SJSA1 (cell line): ENCODE measurements at regions not wholly inside any gene's neighbourhood (a gene's known extent, or its start where the extent isn't known, plus 50 kb on each side); places are given as distances from the start of the nearest gene placed in this dataset.
"Not testable (repeated sequence)": the region's sequence is repeated elsewhere in the genome, so short reads cannot be mapped to it uniquely, and the experiment has no call there.

Experiments
- DNase-seq, 2 experiments: peaks; one replicate each; pipeline ENCODE4 v3.0.0-alpha.2; 2015 to 2020; ENCODE audit warnings: low spot score in 2 of 2, low read depth in 1 of 2
- H3K27ac ChIP-seq: fragments of 250-450 bp; sonication (Bioruptor Pico); 2 replicates; pipeline ENCODE4 v1.5.1; 2020; ENCODE audit warnings: mild to moderate bottlenecking, moderate library complexity
- H3K27me3 ChIP-seq: fragments of 250-450 bp; sonication (Bioruptor Pico); replicated peaks from 2 replicates; pipeline ENCODE4 v1.5.1; 2020; ENCODE audit warnings: mild to moderate bottlenecking, moderate library complexity
- H3K36me3 ChIP-seq: fragments of 250-450 bp; sonication (Bioruptor Pico); 2 replicates; pipeline ENCODE4 v1.5.1; 2020; ENCODE audit warnings: mild to moderate bottlenecking
- H3K4me1 ChIP-seq: fragments of 250-450 bp; sonication (Bioruptor Pico); replicated peaks from 2 replicates; pipeline ENCODE4 v1.6.1; 2021; ENCODE audit warnings: mild to moderate bottlenecking
- H3K4me3 ChIP-seq: fragments of 250-450 bp; sonication (Bioruptor Pico); 2 replicates; pipeline ENCODE4 v1.5.1; 2020; ENCODE audit warnings: mild to moderate bottlenecking
- H3K9me3 ChIP-seq: fragments of 250-450 bp; sonication (Bioruptor Pico); replicated peaks from 2 replicates; pipeline ENCODE4 v1.5.1; 2020; ENCODE audit warnings: mild to moderate bottlenecking

DNA sequence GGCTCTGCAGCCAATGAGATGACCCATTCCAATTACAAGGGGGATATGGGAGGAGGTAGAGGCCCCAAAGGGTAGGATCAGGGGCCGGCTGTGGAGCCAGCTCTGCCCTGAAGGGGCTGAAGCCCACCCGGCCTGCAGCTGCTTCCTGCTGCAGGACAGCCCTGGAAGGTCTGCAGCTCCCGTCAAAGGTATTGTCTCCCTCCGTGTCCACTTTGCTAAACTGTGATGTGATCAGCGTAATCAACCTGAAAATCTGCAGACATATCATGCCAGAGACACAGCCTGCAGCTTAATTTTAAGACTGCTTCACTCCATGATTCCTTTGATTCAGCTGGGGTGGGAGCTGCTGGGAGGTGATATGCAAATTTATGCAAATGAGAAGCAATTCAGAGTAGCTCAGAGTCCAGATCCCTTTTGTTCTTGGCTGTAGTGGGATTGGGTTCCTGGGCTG, 90.7 kb downstream of the GADD45G start:
- H3K4me1 ChIP-seq = no peaks in the 10 kb centered on the region
- H3K27ac ChIP-seq = no peak overlapping the region
- H3K36me3 ChIP-seq = no peaks in the 10 kb centered on the region
- no peaks in the 10 kb centered on the region for H3K9me3 ChIP-seq
- H3K27me3 ChIP-seq = no peaks in the 10 kb centered on the region
- no peak overlapping the region for H3K4me3 ChIP-seq
- DNase-seq = no peak

DNA sequence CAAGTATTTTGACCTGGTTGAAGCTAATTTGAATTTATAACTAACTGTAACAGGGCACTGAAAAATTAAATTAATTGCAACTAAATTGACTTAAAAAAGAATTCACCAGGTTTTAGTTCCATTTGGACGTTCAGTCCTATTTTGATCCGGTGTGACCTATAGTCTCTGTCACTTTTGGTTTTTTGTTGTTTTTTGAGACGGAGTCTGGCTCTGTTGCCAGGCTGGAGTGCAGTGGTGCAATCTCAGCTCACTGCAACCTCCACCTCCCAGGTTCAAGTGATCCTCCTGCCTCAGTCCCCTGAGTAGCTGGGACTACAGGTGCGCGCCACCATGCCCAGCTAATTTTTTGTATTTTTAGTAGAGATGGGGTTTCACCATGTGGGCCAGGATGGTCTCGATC, 91.2 kb downstream of the GADD45G start:
- H3K9me3 ChIP-seq, DNase-seq: not testable (repeated sequence)

DNA sequence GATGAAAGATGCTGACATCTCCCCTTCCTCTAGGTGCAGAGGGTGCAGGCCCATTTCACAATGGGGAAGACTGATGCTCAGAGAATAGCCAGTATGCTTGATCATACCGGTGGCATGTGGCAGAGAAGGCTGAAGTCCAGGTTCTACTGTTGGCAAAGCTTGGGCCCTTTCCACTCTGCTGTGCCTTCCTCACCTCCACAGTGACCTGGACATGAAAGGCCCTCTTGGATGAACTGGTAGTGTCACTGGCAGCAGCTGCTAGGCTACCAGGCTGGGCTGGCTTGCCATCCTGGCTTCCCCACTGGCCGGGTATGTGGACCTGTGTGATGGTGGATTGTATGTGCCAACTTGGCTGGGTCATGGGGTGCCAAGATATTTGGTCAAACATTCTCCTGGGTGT, 92.0 kb downstream of the GADD45G start:
- H3K4me1 ChIP-seq = no peaks in the 10 kb centered on the region
- DNase-seq = no peak
- no peak overlapping the region for H3K4me3 ChIP-seq
- no peak overlapping the region for H3K27ac ChIP-seq
- no peaks in the 10 kb centered on the region for H3K27me3 ChIP-seq
- H3K9me3 ChIP-seq = no peaks in the 10 kb centered on the region
- H3K36me3 ChIP-seq = no peaks in the 10 kb centered on the region

More for the DNA sequence above, 91.2 kb downstream of the GADD45G start:
- not testable (repeated sequence) for H3K4me1 ChIP-seq, H3K27ac ChIP-seq, H3K27me3 ChIP-seq, H3K36me3 ChIP-seq, H3K4me3 ChIP-seq

DNA sequence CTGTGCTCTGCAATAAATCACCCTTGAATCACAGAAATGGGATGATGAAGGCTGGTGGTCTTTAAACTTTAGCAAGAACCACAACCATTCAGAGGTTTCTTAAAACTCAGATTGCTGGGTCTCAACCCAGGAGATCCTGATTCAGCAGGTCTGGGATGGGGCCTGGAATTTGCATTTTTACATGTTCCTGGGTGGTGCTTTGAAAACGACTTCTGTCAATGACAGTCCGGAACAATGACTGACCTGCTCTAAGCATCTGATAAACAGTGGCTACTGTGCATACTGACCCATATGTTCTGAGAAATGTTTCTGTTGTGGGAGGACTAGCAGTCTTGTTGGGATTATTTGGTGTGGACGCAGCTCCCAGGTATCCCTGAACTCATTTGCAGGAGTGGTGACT, 92.7 kb downstream of the GADD45G start:
- Histone ChIP-seq H3K27me3 (no peaks in the 10 kb centered on the region), H3K4me1 (no peaks in the 10 kb centered on the region), H3K27ac (no peak overlapping the region), H3K36me3 (no peaks in the 10 kb centered on the region), H3K9me3 (no peaks in the 10 kb centered on the region), H3K4me3 (no peak overlapping the region)
- DNase-seq = no peak

DNA sequence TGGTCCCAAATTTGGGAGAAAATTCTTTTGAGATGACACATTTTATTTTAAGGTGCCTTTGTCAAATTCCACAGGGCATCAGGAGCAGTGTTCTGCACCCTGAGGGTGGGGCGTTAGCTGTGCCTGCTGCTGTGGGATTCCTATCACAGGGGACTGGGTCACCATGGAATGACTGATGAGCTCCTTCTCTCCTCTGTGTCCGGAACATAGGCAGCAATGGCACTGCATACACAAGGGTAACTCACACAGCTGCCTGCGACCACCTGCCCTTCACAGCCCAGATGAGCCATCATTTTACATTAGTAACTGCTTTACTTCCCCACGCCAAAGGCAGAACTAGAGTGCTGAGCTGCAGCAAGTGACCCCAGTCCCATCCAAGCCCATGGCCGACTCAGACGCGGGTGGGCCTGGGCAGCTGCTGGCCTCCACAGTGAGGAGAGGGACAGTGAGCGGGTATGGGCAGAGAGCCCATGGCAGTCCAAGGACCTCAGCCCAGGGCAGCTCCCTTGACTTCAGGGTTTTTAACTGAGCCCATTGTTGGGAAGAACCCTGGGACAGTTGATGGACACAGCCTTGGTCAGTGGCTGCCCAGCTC, 93.7 kb downstream of the GADD45G start:
- no peaks in the 10 kb centered on the region for H3K9me3 ChIP-seq
- no peaks in the 10 kb centered on the region for H3K4me1 ChIP-seq
- DNase-seq = no peak
- H3K27me3 ChIP-seq = no peaks in the 10 kb centered on the region
- no peak overlapping the region for H3K27ac ChIP-seq
- H3K4me3 ChIP-seq = no peak overlapping the region
- H3K36me3 ChIP-seq = no peaks in the 10 kb centered on the region

DNA sequence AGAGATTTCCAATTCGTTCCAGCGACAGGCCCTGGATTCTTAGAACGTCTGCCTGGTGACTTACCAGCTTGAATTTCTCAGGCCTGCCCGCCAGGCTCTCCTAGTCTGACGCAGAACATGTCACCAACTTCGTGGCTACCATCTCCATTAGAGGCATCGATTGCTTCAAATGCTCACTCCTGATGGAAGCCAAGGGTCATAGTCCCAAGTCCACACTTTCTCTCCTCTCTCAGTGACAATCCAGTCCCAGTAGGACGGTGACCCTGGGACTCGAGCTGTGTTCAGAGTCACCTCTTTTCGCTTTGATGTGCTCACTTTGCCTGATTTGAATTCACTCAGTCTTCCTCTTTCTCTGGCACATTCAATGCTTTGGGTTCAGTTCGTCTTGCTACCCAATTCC, 94.8 kb downstream of the GADD45G start:
- no peaks in the 10 kb centered on the region for H3K9me3 ChIP-seq
- H3K4me3 ChIP-seq = no peak overlapping the region
- H3K27ac ChIP-seq = no peak overlapping the region
- no peaks in the 10 kb centered on the region for H3K36me3 ChIP-seq
- no peaks in the 10 kb centered on the region for H3K4me1 ChIP-seq
- DNase-seq = no peak
- no peaks in the 10 kb centered on the region for H3K27me3 ChIP-seq

DNA sequence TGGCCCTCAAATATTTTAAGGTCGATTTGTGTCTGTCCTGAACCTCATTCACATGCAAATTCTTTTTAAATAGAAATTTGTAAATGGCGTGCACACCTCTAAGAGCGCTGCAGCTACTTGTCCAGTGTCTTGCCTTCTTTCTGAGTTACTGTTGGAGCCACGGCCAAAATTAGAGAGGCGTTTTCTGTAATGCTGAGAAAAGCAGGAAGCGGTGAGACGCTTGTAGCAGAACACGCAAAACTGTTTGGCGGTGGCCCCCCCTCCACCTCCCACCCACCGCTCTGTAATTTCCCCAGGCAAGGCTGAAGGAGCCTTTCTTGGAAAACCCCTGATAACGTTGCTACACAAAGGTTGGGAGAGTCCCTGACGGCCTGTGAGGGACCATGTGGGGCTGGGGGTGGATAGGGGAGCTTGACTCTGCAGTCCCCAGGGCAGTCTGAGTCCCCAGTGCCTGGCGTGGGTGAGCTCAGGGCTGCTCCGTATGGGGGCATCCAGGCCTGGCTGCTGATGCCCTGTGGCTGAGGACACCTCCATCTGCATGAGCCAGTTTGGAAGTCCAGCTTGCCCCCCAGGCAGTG, 96.5 kb downstream of the GADD45G start:
- Histone ChIP-seq H3K9me3 (no peaks in the 10 kb centered on the region), H3K4me1 (no peaks in the 10 kb centered on the region), H3K27ac (no peak overlapping the region), H3K4me3 (no peak overlapping the region), H3K36me3 (no peaks in the 10 kb centered on the region), H3K27me3 (no peaks in the 10 kb centered on the region)
- no peak for DNase-seq

DNA sequence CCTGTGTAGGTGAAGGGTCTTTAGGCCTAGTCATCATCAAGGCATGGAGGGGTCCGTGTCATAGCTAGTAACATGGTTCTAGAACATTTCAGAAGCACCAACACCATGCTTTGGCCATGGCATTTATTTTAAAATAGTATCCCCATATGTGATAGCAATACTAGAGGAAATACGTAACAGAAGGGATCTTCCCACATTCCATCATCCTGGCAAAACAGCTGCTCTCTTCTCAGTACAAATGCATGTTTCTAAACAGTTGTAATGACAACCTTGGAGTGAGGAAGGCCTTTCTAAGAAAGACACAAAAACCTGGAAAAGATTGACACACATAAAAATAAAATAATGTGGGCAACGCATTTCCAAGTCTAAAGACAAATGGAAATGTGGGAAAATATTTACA, 97.6 kb downstream of the GADD45G start:
- H3K27me3 ChIP-seq = no peaks in the 10 kb centered on the region
- no peaks in the 10 kb centered on the region for H3K9me3 ChIP-seq
- no peaks in the 10 kb centered on the region for H3K4me1 ChIP-seq
- no peak overlapping the region for H3K27ac ChIP-seq
- no peaks in the 10 kb centered on the region for H3K36me3 ChIP-seq
- no peak overlapping the region for H3K4me3 ChIP-seq
- DNase-seq = no peak

DNA sequence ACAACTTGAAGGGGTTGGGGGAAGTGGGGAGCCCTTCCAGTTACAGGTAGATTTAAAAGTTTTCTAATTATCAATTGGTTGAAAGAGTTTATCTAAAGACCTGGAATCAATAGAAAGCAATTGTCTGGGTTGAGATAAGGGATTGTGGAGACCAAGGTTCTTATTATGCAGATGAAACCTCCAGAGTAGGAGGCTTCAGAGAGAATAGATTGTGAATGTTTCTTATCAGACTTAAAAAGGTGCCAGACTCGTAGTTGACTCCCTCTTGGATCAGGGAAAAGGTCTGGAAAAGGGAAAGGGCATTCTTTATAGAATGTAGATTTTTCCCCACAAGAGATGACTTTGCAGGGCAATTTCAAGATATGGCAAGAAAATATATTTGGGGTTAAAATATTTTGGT, 100.8 kb downstream of the GADD45G start:
- Histone ChIP-seq H3K4me3 (no peak overlapping the region), H3K4me1 (no peaks in the 10 kb centered on the region), H3K27ac (no peak overlapping the region), H3K36me3 (no peaks in the 10 kb centered on the region), H3K9me3 (no peaks in the 10 kb centered on the region), H3K27me3 (no peaks in the 10 kb centered on the region)
- DNase-seq = no peak

DNA sequence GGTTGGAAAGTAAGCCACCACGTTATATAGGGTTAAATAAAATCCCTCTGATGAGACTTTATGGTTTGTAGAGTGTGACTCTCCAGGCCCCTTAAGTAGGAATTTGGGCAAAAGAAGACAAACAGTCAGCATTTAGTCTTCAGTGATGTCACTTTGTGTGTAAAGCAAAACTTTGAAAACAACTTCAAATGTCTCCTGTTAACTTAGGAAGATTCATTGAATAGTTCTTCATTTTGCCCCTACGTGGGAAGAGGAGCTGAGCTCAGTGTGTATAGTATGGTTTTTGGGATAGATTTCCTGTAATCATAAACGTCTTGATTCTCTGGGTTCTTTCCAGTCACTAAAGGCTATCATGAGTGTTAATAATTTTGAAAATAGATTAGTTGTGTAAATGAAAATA, 101.3 kb downstream of the GADD45G start:
- no peaks in the 10 kb centered on the region for H3K27me3 ChIP-seq

DNA sequence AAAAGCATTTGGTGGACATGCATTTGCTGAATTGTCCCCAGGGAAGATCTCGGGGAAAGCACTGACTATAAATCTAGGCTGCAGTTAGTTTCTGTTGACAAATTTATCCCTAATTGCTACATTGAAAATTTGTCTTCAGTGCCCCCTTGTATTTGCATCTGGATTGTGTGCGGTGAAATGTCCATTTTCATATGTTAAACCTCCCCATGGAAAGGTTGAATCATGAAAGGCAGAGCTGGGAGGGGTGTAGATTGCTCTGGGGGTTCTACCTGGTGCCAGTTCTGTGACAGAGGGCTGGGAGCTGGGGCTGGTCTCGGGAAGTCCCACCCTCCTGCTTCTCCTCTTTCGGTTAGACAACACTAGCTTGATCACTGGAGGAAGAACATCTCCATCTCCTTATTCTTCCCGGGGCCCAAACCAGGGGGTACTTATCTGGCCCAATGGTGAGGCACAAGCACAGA, 101.9 kb downstream of the GADD45G start:
- Histone ChIP-seq H3K4me3 (no peak overlapping the region), H3K27me3 (no peaks in the 10 kb centered on the region), H3K4me1 (no peaks in the 10 kb centered on the region), H3K9me3 (no peaks in the 10 kb centered on the region), H3K27ac (no peak overlapping the region), H3K36me3 (no peaks in the 10 kb centered on the region)
- DNase-seq = no peak

More for the DNA sequence above, 101.3 kb downstream of the GADD45G start:
- no peak for DNase-seq
- Histone ChIP-seq H3K4me3 (no peak overlapping the region), H3K27ac (no peak overlapping the region), H3K9me3 (no peaks in the 10 kb centered on the region), H3K36me3 (no peaks in the 10 kb centered on the region), H3K4me1 (no peaks in the 10 kb centered on the region)

DNA sequence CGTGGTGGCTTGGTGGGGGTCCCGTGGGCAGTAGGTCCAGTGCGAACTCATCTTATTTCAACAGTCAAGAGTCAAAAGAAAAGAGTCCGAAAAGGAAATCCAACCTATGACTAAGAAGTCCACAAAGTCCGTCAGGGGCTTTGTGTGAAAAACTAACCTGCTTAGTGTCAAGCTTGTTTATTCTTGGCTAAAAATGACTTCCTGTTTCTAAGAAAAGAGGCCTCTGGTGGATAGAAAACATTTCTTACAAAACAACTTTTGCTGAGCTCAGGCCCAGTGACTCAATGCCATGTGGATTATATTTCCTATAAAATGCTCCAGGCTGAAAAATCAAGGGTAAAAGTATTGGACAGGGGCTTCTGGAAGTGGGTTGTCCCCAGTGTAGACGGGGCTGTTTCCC, 105.9 kb downstream of the GADD45G start:
- Histone ChIP-seq H3K36me3 (no peaks in the 10 kb centered on the region), H3K27me3 (no peaks in the 10 kb centered on the region), H3K9me3 (no peaks in the 10 kb centered on the region), H3K4me3 (no peak overlapping the region), H3K4me1 (no peaks in the 10 kb centered on the region), H3K27ac (no peak overlapping the region)
- DNase-seq = no peak

DNA sequence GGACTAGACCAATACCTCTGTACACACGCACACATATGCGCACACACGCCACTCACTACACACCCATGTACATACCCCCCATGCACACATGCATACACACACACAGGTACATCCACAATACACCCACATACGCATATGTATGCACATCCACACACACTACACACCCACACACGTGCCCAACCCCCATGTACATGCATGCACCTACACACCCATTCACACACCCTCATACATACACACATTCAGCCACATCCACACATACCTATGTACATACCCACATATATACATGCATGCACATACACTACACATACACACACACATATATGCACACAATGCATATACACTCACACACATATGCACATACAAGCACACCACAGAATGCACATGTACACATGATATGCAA, 107.1 kb downstream of the GADD45G start:
- H3K27ac ChIP-seq = no peak overlapping the region
- DNase-seq = no peak
- H3K4me1 ChIP-seq = no peaks in the 10 kb centered on the region
- no peaks in the 10 kb centered on the region for H3K9me3 ChIP-seq
- H3K4me3 ChIP-seq = no peak overlapping the region
- no peaks in the 10 kb centered on the region for H3K27me3 ChIP-seq
- H3K36me3 ChIP-seq = no peaks in the 10 kb centered on the region

DNA sequence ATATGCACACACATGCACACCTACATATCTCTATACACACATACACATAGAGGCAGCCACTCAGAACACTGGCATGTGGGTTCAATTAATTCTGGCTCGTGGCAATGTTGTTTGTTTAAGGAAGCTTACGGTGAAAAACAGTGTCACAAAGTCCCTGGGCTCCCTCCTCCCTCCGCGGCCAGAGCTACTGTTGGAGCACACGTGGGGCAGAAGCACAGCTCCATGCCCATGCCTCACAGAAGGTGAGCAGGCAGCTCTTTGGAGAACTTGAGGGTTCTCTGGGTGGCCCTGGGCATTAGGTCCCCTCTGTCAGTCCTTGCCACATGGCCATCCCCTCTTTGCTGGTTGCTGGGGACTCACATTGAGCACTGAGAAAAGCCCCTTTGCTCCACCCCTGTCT, 107.5 kb downstream of the GADD45G start:
- no peak for DNase-seq
- Histone ChIP-seq H3K9me3 (no peaks in the 10 kb centered on the region), H3K36me3 (no peaks in the 10 kb centered on the region), H3K27me3 (no peaks in the 10 kb centered on the region), H3K4me3 (no peak overlapping the region), H3K4me1 (no peaks in the 10 kb centered on the region), H3K27ac (no peak overlapping the region)

DNA sequence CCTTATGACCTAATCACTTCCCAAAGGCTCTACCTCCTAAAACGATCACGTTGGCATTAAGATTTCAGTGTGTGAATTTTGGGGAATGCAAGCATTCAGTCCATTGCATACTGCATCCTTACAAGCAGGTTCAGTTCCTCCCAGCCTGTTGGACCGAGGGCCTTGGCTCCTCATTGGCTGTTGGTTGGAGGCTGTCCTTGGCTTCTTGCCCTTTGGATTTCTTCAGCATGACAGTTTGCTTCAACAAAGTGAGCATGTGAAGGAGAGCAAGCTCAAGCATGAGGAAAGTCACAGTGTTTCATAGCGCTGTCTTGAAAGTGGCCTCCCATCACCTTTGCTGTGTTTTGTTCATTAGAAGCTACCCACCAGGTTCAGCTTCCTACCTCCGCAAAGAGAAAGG, 109.5 kb downstream of the GADD45G start:
- Histone ChIP-seq H3K27me3 (no peaks in the 10 kb centered on the region), H3K27ac (no peak overlapping the region), H3K36me3 (no peaks in the 10 kb centered on the region), H3K9me3 (no peaks in the 10 kb centered on the region), H3K4me1 (no peaks in the 10 kb centered on the region), H3K4me3 (no peak overlapping the region)
- no peak for DNase-seq
